Astrocyte of the hippocampus (primary cell): ENCODE measurements at regions not wholly inside any gene's neighbourhood (a gene's known extent, or its start where the extent isn't known, plus 50 kb on each side); places are given as distances from the start of the nearest gene placed in this dataset.

Experiments used
- DNase-seq: peaks from one replicate; pipeline ENCODE4 v3.0.0; 2011; ENCODE audit warnings: low read depth, low spot score

DNA sequence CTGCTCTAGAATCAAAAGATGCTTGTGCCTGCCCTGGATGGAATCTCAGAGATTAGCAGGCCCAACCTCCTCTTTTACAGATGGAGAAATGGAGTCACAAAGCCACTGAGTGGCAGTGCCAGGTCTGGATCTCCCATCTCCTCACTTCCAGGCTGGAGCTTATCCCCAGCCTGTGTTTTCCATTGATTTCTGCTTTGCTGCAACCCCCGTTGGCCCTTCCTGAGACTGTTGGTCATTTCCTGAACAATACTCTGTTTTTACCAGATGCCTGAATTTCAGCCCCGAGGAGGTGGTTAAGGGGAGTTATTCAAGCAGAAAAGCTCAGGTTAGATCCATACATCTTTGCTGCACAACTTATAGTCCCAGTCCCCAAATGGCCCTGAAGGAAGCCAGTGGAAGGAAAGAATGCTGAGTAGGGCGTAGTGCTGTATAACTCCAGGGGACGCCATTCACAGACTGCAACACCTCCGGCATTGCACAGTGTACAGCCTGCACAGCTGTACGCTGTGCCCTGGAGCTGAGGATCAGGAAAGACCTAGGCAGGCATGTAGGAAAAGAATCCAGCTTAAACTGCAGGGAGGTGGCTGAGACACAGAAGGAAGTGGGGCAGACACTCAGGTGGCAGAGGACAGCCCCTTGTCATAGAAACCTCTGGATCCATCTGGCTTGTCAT, 77.5 kb downstream of the RPLP1 start:
- DNase-seq, result no peak

- DNase-seq, result peak; percentile 83
Observed at GRCh38 chr15:69530991-69531664, 78.5 kb downstream of the RPLP1 start.

DNA sequence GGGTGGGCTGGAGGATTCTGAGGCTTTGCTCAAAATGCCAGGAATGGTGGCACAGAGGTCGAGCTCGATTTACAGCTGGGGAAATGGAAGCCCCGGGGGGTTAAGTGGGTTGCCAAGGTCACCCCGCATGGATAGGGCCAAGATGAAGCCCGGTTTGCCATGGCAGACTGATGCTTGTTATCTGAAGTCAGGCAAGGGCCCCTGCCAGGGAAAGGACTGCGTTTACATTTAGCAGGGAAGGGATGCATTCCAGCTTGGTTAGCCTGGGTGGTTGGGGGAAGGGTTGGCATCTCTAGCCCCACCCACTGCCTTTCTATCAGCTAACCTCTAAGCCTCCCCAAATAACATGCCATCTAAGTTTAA, 79.0 kb downstream of the RPLP1 start:
- DNase-seq, result peak; percentile 66

DNA sequence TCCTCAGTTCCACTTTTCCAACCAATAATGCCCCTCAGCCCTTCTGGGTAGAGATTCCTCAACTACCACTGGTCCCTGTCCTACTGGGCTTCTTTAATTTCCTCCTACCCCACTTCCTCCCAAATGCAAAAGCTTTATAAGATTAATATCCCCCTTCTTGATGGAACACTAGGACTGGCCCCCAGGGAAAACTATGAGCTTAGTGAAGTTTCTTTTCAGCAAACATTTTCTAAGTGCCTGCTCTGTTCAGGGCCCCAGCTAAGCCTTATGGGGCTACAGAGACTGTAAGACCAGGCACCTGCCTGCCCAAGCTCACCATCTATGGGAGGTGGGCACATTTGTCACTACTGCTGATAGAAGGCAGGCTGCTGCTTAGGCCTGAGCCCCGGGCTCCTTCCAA, 79.4 kb downstream of the RPLP1 start:
- no peak for DNase-seq

- DNase-seq, result no peak
Observed at GRCh38 chr15:69532856-69533255, 80.2 kb downstream of the RPLP1 start.

DNA sequence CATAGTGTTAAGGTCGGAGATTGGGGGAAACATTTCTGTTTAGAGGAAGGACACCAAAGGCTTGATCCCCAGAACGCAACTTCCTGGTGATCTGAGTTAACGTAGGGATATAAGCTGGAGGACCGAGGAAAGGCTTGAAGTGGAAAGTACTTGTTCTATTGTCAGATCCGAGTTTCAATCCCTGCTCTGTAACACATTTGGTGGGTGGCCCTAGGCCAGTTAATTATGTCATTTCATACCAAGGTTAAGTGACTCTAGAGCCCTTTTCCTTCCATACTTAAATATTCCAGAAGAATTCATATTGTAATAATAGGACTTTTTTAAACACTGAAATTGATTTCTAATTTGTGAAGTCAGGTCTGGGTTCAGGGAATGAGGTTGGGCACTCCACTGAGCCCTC, 80.9 kb downstream of the RPLP1 start:
- no peak for DNase-seq

GRCh38 chr15:69535101-69535638, 82.6 kb downstream of the RPLP1 start:
- DNase-seq, result peak; percentile 88

GRCh38 chr15:69535998-69536397, 83.4 kb downstream of the RPLP1 start:
- DNase-seq, result no peak

GRCh38 chr15:69536726-69537512, 84.3 kb downstream of the RPLP1 start:
- DNase-seq, result no peak

DNA sequence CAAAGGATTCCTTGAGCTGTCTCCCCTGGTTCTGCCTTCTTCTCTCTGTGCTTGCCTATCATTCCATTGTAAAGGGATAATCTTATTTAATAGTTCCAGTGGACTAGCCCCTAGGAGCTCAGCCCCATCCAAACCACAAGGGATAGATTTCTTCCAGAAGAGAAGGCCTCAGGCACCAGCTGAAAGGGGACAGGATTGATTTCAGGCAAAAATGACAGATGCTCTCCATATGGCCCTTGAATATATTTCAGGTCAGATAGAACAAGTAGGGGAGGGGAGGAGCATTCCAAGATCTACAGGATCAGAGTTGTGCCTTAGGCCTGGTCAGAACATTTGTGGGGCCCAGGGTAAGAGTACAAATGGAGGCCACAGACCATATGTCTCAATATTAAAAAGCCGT, 85.3 kb downstream of the RPLP1 start:
- DNase-seq, result no peak

DNA sequence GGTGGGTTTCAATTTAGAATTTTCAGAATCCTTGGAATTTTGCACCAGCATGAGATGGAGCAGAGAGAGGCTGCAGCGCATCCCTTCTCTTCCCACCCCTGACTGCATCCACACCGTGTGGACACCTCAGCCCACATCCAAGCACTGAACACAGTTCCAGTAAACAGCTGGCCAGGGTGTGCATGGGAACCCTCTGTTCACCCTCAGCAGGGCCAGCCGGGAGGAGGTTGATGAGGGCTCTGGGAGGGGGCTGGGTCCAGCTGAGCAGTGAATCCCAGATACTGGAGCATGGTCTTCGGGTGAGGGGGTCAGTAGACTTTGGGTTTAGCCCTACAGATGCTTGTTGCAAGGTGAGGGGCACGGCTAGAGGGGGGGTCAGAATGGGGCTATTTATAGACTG, 85.8 kb downstream of the RPLP1 start:
- DNase-seq, result no peak

GRCh38 chr15:69539345-69539744, 86.7 kb downstream of the RPLP1 start:
- no peak for DNase-seq

- no peak for DNase-seq
Observed at GRCh38 chr15:69540622-69541021, 88.0 kb downstream of the RPLP1 start.

DNA sequence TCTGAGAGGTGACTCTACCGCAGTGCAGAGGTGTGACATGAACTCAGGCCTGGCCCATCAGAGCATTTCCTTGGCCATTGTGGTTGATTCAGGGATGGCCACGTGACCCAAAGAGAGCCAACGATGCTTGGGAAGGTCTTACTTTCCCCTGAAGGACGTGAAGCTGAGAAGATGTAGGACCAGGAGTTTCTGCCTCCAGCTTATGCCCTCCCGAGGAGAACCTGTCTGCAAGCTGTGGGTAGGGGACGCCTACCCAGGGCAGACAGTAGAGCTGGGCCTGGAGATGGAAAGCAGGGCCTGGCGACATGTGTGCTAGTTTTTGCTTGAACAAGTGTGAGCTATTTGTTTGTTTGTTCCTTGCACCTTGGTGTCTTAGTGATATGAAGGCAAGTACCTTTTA, 89.4 kb downstream of the RPLP1 start:
- DNase-seq, result no peak

- DNase-seq, result no peak
Observed at GRCh38 chr15:69543681-69544364, 91.2 kb downstream of the RPLP1 start.

DNA sequence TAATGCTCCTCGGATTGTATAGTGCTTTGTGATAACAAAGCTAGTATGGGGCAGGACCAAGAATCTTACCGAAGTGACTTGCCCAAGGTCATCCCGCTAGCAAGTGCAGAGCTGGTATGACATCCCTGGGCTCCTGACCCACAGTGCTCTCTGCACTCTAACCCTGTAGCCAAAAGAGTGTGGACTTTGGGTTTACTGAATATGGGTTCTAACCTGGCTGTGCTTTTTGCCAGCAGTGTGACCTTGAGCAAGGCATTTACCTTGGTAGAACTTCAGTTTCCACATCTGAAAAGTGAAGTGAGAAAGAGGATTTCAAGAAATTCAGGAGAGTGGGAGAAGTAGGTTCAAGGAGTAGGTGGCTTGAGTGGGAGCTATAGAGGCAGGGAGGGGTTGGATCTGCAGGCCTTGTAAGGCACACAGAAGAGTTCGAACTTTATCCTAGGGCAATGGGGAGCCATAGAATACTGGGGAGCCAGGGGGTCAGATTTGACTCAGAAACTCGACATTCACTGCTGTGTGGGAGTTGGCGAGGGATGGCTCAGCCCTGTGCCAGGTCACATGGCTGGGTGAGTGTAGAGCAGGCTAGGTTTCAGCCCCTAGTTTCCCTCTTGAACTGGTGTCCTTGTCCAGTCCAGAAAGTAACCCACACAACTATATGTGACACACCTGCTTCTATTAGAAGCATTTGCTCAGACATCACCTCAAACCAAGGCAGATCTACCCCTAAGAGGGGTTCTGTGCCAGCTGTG, 91.9 kb downstream of the RPLP1 start:
- no peak for DNase-seq

DNA sequence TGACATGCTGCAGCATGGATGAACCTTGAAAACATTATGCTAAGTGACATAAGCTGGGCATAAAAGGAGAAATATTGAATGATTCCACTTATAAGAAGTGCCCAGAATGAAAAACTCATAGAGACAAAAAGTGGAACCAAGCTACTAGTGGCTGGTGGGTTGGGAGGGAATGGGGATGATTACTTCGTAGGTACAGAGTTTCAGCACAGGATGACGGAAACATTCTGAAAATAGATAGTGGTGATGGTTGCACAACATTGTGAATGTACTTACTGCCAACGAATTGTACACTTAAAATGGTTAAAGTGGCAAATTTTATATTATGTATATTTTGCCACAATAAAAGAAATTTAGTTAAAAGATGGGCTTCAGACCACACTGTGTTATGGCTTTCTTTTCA, 93.6 kb downstream of the RPLP1 start:
- DNase-seq, result no peak

GRCh38 chr15:69548395-69549180, 96.0 kb downstream of the RPLP1 start:
- no peak for DNase-seq

DNA sequence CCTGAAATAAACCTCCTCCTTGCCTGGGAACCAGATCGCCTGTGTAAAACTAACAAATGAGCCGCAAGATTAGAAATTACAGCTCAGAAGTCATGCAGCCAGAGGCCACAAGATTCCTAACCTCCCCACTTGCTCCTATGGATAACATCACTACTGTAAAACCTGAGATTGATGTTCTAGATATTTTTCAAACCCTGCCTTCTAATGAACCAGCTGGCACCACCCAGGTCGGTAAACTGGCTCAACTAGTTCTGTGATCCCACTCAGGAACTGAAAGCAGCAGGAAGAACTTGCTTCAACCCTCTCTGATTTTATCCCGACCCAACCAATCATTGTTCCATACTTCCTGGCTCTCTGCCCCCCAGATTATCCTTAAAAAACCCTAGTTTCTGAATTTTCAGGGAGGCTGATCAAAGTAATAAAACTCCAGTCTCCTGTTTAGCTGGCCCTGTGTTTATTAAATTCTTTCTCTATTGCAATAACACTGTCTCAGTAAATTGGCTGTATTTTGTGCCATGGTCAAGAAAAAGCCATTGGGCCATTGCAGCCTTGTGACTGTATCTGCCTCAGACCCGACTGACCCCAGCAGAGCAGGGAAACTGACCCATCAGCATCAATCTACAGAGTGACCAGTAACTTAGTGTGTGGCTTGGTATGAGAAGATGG, 98.9 kb downstream of the RPLP1 start:
- DNase-seq, result no peak
